Lung microvascular endothelial cell (primary cell): ENCODE measurements at regions not wholly inside any gene's neighbourhood (a gene's known extent, or its start where the extent isn't known, plus 50 kb on each side); places are given as distances from the start of the nearest gene placed in this dataset.

Source experiments
- DNase-seq, 2 donors: peaks; one replicate each; pipeline versions ENCODE4 v3.0.0 to v3.0.0-alpha.2; 2010; ENCODE audit warnings: low read depth in 2 of 2

DNA sequence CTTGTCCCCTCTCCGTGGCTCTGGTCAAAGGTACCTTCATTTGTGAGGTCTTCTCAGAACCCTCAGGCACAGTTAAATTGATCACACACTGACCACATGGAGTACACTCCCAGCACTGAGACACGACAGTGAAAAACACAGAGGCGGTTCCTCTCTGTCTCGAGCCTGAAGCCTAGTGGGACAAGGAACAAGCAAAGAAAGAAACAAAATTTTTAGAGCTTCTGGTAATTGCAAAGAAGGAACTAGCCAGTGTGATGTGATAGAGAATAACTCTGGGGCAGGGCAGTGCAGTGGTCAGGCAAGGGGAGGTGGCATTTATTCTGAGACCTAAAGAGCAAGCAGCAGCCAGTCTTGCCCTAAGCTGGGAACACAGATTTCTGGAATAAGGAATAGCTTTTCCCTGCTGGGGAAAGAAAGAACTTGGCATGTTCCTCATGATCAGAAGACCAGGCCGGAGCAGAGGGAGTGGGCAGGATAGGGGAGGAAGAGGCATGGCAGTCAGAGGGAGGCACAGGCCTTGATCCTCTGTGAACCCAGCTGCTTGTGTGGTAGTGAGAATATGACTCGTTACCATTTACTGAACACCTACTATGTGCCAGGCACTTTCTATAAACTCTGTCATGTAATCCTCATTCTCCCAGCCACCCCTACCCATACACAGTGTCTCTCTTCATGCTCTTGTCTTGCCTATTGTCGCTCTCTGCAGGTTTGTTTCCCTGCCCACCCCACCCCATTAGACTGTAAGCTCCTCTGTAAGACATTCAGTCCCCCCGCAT, 262.3 kb upstream of the HES1 start:
- no peak for DNase-seq

DNA sequence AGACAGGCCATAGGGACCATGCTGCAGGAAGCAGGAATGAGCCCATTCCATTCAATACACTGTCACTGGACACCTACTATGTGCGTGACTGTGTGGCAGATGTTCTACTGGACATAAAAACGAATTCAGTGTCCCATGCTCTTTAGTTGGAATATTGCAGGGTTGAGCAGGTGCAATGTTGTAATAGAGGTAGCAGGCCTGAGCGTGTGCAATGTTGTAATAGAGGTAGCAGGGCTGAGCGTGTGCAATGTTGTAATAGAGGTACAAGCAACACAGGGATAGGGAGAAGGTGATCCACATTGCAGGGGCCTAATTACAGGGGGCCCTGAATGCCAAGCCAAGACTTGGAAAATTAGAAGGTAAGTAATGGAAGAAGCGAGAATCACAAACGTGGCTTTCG, 261.4 kb upstream of the HES1 start:
- no peak for DNase-seq

DNA sequence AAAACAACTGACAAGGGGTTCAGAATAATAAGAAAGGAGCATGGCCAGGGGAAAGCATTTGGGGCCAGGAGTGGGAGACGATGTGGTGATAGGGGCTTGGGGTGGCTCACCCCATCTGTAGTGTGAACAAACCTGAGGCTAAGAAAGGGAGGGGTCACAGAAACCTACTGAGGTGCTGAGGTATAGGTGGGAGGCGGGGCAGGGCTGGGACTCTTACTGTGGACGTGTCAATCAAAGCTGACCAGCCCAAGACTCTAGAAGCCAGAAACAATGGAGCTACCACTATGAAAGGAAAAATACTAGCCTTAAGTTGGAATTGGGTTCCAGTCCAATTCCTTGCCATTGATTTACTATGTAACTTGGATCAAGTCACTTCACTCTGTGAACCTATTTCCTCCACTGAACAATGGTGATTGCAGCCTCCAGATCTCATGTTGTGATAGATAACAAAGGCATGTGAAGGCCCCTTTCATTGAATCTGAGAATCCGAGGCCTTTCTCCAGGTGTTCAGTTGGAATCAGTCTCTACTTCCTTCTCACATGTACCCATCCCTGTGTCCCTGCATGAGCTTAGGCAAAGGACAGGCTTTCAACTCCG, 260.9 kb upstream of the HES1 start:
- DNase-seq, result peak; percentile 26 to 64

DNA sequence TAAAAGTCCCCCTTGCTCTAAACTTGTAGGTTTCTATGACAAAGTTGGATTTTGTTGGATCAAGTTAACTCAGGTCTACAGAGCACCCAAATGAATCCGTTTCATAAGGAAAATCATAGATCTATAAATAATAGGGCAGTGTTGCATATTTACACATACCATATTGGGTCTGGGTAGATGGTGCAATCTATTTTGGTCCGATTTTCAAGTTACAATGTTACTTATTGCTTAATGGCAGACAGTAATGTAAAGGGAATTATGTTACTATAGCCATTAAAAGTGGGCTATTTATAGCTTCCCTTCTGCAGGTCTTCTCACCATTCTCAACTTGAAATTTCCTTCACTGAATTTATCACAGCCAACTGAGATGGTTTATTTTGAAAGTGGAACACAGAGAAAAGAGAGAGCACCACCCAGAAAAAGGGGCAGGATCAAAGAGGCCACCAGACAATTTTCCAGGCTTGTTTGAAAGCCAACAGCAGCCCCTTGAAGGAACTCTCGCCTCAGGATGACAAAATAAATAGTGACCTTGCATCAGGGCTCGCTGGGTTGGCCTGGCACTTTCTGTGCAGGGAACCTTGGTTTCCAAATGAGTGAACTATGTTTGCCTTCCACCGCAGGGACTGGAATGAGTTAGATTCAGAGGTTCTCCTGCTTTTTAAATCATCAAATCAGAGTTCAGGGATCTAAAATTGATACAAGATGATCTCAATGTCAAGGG, 260.2 kb upstream of the HES1 start:
- no peak for DNase-seq

DNA sequence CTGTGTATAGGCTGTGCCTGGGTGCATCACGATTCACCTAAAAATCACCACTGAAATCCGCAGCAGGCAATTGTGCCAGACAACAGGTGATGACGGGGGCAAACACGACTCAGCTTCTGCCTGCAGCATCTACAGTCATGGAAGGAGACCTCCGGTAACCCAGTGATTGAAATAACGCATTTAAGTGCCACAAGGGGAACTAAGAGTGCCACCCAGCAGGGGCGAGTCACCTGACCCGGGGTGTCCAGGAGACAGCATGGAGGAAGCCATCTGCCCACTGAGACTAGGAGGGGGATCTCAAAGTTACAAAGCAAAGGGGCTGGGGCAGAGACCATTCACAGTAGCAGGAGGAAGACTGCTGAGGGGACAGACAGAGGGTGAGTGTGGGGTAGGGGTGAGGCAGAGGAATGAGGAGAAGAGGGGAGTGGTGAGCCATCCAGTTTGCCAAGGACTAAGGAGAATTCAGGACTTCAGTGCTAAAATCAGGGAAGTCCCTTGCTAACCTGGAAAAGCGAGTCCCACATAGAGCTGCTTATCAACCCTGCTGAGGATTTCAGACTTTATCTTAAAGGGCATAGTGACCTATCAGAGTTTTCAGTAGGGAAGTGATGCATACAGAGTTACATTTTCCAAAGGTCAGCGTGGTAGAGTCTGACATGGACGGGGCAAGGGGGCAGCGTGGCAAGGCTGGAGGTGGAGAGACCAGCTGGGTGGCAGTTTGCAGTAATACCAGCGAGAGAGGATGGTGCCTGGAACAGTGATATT, 256.7 kb upstream of the HES1 start:
- DNase-seq, result no peak

DNA sequence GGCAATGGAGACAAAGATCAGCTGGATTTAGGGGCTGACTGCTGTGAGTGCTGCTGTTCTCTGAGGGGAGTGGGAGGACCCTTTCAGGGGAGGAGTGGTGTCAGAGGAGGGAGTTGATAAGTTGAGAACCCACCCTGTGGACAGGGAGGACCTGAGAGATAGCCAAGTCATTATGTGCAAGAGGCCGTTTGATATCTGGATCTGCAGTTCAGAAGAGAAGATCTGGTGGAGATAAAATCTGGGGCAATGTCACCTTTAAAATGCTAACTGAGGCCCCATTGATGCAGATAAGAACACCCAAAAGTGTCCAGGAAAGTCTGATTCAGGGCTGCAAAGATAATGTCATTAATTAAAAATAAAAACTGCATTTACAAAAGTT, 256.1 kb upstream of the HES1 start:
- no peak for DNase-seq

DNA sequence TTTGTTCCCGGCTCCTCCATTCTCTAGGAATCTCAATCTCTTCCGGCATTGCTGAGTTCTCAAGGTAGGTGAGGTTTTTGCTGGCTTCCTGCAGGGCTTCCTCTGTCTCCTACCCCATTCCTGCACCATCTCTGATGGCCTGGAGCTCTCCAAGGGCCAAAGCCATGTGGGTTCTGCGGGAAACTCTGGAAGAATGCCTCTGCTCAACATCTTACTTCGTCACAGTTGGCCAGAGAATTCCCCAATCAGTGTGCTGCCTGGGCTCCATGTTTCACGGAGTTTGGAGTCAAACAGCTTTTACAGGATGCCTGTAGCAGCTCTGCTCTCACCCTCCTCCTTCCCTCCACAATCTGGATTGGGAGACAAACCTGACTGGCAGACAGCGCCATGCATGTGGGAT, 253.9 kb upstream of the HES1 start:
- DNase-seq, result no peak

DNA sequence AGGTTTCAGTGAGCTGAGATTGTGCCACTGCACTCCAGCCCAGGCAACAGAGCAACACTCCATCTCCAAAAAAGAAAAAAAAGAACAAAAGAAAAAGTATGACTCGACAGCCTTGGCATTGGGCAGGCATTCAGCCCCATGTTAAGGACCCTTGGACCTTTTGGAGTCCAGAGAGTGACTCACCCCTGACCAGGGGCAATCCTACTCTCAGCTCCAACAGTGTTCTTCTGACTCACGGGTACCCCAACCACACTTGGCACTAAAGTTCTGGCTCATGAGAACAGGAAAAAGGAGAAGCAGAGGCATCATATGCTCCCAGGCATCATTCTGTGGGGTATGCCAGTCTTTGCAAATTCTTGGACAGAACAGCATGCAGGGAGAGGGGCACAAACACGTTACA, 252.4 kb upstream of the HES1 start:
- peak in 1 of 2 donors; percentile 21 for DNase-seq

DNA sequence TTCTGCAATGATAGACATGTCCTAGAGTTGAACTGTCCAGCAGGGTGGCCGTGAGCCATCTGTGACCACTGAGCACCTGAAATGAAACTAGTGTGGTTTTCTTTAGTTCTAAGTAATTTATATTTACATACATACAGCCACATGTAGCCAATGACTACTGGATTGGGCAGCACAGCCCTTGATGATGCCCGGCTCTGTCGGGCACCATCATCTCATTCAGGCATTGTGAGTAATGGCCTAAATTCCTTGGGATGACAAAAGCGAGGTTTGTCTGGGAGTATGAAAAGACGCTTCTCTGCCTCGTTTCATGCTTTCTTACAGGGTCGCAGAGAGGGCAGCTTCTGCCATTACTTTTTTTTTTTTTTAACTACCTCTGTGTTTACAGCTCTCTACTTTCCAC, 251.9 kb upstream of the HES1 start:
- DNase-seq, result no peak

DNA sequence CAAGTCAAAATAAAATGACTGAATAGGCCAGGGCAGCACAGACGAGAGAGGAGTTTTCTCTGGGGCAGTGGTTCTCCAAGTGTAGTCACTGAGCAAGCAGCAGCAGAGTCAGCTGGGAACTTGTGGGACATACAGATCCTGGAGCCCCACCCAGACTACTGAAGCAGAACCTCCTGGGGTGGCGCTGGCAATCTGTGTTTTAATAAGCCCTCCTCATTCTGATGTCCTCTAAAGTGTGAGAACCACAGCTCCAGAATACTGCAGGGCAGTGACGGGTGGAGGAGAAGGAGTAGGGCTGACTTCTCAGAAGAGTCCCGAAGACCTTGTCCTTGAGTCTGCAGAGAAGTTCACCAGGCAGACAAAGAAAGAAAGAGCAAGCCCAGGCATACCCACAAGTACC, 251.3 kb upstream of the HES1 start:
- DNase-seq, result no peak

DNA sequence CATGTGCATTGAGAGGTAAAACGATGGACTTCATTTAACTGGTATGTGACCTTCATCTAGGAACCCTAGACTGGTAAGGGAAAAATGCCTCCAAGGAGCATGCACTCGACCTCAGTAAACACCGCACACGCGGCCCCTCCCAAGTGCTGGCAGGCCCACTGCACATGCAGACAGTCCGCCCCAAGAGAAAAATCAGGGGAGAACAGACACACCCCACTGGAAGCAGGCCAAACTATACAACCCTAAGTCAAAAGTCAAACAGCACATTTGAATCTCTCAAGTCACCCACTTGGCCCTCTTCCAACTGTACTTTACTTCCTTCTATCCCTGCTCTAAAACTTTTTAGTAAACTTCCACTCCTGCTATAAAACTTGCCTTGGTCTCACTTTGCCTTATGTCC, 250.1 kb upstream of the HES1 start:
- DNase-seq, result peak in 1 of 2 donors; percentile 28

DNA sequence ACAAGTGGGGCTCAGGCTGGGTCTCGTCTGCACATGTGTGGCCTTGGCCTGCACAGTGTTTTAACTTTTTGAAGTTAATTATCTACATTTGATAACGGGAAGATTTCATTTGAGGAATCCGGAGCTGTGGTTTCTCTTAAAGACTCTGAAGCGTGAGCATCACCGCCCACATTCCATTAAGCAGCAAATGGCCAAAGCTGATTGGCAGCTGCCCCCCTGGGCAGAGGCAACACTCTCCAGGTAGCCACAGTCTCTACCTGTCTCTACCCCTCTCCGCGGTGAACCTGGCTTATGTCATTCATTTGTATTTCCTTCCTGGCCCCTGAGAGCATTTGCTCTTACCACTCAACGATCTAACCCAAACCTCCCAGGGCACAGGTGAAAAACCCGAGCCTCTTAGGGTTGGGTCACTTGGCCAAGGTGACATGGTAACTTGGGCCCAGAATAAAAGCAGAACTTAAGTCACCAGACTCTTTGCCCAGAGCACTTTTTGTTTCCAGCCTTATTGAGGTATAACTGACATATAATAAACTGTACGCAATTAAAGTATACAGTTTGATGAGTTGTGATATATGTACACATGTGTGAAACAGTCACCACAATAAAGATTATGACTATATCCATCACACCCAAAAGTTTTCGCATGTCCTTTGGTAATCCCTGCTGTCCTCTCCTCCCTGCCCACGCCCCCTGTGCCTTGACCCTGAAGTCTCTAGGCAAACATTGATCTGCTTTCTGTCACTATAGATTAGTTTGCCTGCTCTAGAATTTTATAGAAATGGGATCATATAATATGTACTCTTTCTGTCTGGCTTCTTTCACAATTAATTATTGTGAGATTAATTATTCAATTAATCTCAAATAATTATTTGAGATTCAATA, 245.7 kb upstream of the HES1 start:
- DNase-seq, result no peak

DNA sequence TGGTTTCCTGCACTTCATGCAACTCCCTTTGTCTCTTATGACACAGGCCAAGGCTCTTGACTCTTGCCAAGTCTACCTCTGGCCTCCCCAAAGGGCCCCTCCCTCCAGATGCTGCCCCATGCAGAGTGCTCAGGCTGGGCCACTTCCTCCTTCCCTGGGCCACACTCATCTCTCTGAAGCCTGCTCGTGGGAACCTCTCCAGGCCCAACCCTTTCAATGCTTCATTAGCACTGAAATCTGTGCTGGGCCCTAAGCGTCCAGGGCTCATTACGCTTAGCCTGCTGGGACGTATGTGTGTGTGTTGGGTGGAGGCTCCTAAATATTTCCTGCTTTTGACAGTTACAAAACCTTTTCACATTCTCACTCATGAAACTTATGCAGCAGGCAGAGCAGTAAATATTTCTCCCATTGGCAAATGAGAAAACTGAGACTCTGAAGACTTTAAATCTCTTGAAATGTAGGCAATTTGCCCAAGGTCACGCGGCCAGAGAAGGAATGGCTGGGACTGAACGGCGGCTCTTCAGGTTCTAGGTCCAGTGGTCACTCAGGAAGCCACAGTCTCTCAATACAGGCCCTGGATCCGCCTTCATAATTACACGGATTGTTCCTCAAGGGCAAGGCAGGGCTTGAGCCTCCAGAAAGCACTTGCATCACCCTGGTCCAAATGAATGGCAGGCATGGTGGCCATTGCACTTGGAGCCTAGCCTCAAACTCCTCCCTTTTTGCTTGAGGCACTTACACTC, 241.7 kb upstream of the HES1 start:
- no peak for DNase-seq

DNA sequence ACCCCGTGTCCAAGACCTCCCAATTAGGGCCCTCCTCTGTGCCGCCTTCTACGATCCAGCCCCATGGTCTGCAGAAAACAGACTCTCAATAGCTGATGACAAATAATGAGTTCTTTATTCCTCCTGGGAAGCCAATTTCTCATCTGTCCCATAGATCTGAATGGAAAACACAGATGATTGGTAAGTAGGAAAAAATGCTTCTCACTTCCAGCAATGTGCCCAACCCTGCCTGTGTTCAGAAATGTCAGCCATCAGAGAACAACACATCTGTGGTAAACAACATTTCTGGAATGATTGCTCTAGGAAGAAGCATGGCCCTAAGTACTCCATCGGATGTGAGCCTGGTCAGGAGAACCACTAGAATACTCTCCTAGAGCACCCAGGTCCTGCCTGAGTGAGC, 240.5 kb upstream of the HES1 start:
- no peak for DNase-seq

DNA sequence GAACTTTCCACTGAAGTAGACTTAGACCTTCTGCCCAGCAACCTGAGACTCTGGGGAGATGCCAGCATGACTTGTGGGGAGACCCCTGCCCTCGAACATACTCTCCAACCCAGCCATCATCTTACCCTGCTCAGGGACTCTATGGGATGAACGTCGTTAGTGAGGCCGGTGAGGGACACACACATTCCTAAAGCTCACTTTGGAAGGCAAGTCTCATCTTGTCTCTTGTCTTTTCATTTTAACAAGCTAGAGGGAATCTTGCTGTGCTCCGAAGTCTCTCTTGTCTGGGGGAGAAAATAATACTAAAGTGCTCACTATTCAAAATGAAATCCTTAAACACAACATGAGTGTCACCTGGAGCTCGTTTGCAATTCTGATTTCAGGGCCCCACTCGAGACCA, 239.5 kb upstream of the HES1 start:
- DNase-seq, result no peak

DNA sequence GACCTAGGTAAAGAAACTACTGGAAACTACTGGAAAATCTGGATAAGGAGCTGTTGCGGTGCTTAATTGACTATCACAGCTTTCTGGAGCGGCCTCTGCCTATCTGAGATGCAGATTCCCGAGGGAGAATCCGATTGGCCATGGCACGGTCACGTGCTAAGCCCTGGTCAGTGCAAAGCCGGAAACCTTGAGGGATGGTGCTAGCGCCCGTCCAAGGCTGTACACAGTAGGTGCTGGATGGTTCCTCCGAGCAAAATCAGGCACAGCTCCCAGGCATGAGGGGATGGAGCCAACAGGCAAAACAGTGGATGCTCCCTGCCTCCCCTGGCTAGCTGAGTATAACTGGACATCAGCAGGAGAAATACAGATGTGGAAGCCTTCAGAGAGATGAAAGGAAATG, 238.7 kb upstream of the HES1 start:
- no peak for DNase-seq

DNA sequence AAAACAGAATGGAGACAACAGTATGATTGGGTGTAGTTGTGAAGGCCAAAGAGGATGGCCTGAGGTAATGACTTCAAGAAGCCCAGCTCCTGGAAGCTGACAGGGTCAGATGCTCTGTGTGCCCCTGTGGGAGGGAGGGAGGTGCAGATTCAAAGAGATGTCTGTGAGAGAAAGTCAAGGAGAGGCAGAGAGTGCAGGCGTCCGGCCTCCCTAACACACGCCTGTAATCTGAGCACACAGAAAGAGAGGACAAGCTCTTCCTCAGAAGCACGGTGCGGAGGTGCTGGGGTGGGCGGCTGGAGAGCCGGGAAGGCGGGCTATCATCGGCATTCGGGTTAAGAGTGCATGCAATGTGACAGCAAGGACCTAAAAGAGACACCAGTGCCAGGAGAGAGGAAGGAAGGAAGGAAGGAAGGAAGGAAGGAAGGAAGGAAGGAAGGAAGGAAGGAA, 238.2 kb upstream of the HES1 start:
- DNase-seq, result no peak

DNA sequence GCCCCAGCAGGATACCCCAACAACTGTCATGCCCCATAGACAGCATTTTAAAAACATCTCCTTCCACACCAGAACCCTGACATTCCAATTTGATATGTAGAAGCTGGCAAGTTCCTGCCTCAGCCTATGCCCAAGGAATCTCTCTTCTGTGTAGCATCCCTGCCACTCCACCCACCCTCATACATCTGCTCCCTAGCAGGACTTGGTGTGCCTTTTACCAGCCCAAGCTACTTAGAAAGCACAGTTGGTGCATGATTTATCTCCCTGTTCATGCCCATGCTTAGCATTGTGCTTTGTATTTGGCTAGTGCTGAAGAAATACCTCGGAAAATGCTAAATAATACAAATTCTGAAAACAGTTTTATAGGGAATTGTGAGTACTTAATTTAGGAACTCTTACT, 236.9 kb upstream of the HES1 start:
- DNase-seq, result no peak

DNA sequence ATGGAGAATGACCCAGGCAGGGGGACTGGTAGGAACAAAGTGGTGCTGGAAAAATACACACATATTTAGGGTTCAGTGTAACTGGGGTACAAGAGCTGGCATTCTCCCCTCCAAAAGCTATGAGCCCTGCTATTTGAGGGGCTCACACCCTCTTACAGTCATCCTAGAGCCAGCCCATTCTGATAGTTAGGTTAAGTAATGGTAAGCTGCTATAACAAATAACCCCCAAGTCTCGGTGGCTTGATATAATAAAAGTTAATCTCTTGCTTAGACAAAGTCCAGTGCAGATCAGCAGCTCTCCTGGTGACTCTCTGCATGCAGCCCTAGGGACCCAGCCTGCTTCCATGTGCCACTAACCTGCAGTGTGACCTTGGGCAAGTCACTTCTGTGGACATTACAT, 234.9 kb upstream of the HES1 start:
- no peak for DNase-seq
